ENCODE measurements at regions not wholly inside any gene's neighbourhood (a gene's known extent, or its start where the extent isn't known, plus 50 kb on each side); places are given as distances from the start of the nearest gene placed in this dataset.

GRCh38 chr11:112761911-112762706 is 199.1 kb upstream of the NCAM1 start:
- no peak for DNase-seq

- no peak for DNase-seq
Observed at GRCh38 chr11:112762707-112763090, 198.5 kb upstream of the NCAM1 start.

GRCh38 chr11:112765337-112765736 is 195.9 kb upstream of the NCAM1 start:
- DNase-seq = no peak

GRCh38 chr11:112769170-112769569 is 192.1 kb upstream of the NCAM1 start:
- DNase-seq = no peak

GRCh38 chr11:112769584-112769983 is 191.6 kb upstream of the NCAM1 start:
- no peak for DNase-seq

- no peak for DNase-seq
Observed at GRCh38 chr11:112770033-112770432, 191.2 kb upstream of the NCAM1 start.

GRCh38 chr11:112770487-112770886 is 190.7 kb upstream of the NCAM1 start:
- no peak for DNase-seq

GRCh38 chr11:112771851-112772250 is 189.4 kb upstream of the NCAM1 start:
- peak; percentile 19 to 56 (median 44) for DNase-seq

GRCh38 chr11:112773264-112773663 is 188.0 kb upstream of the NCAM1 start:
- no peak for DNase-seq

- no peak for DNase-seq
Observed at GRCh38 chr11:112776834-112777233, 184.4 kb upstream of the NCAM1 start.

GRCh38 chr11:112777283-112777751 is 183.9 kb upstream of the NCAM1 start:
- no peak for DNase-seq

GRCh38 chr11:112778091-112778876 is 182.9 kb upstream of the NCAM1 start:
- no peak for DNase-seq

GRCh38 chr11:112778877-112779266 is 182.3 kb upstream of the NCAM1 start:
- no peak for DNase-seq

- DNase-seq = no peak
Observed at GRCh38 chr11:112780351-112781087, 180.7 kb upstream of the NCAM1 start.

GRCh38 chr11:112783945-112784322 is 177.3 kb upstream of the NCAM1 start:
- no peak for DNase-seq

GRCh38 chr11:112784323-112785073 is 176.7 kb upstream of the NCAM1 start:
- no peak for DNase-seq

GRCh38 chr11:112785149-112785548 is 176.1 kb upstream of the NCAM1 start:
- DNase-seq = no peak

GRCh38 chr11:112785719-112786118 is 175.5 kb upstream of the NCAM1 start:
- no peak for DNase-seq

- DNase-seq = no peak
Observed at GRCh38 chr11:112786196-112786595, 175.0 kb upstream of the NCAM1 start.

- no peak for DNase-seq
Observed at GRCh38 chr11:112786886-112787530, 174.2 kb upstream of the NCAM1 start.

GRCh38 chr11:112789481-112789880 is 171.7 kb upstream of the NCAM1 start:
- no peak for DNase-seq

- DNase-seq = no peak
Observed at GRCh38 chr11:112790286-112790685, 170.9 kb upstream of the NCAM1 start.
